ENCODE measurements at regions not wholly inside any gene's neighbourhood (a gene's known extent, or its start where the extent isn't known, plus 50 kb on each side); places are given as distances from the start of the nearest gene placed in this dataset.

GRCh38 chr2:122885436-122885835 lies 1130.0 kb downstream of the TSN start:
- Histone ChIP-seq H3K4me3 (no peak overlapping the region), H3K27me3 (replicated peaks) (no peaks in the 10 kb centered on the region), H3K36me3 (no peaks in the 10 kb centered on the region), H3K9me3 (replicated peaks) (no peaks in the 10 kb centered on the region), H3K27ac (no peak overlapping the region), H3K4me1 (replicated peaks) (no peaks in the 10 kb centered on the region)
- DNase-seq (ENCODE audit: low read depth in 1 of 2, low spot score in 2 of 2): no peak

- Histone ChIP-seq H3K4me1 (replicated peaks) (no peaks in the 10 kb centered on the region), H3K4me3 (no peak overlapping the region), H3K9me3 (replicated peaks) (no peaks in the 10 kb centered on the region), H3K36me3 (no peaks in the 10 kb centered on the region), H3K27me3 (replicated peaks) (no peaks in the 10 kb centered on the region), H3K27ac (no peak overlapping the region)
- no peak for DNase-seq (ENCODE audit: low read depth in 1 of 2, low spot score in 2 of 2)
These were observed 1131.2 kb downstream of the TSN start for GRCh38 chr2:122886479-122887145.

GRCh38 chr2:122899614-122900013 lies 1125.5 kb upstream of the CNTNAP5 start:
- Histone ChIP-seq H3K9me3 (replicated peaks) (no peaks in the 10 kb centered on the region), H3K27me3 (replicated peaks) (no peaks in the 10 kb centered on the region), H3K36me3 (no peaks in the 10 kb centered on the region), H3K27ac (no peak overlapping the region), H3K4me1 (replicated peaks) (no peaks in the 10 kb centered on the region), H3K4me3 (no peak overlapping the region)
- DNase-seq (ENCODE audit: low read depth in 1 of 2, low spot score in 2 of 2): no peak

GRCh38 chr2:122905431-122905830 lies 1119.7 kb upstream of the CNTNAP5 start:
- H3K36me3 ChIP-seq: no peaks in the 10 kb centered on the region
- H3K9me3 ChIP-seq (replicated peaks): no peaks in the 10 kb centered on the region
- H3K4me1 ChIP-seq (replicated peaks): no peaks in the 10 kb centered on the region
- no peak for DNase-seq (ENCODE audit: low read depth in 1 of 2, low spot score in 2 of 2)
- no peaks in the 10 kb centered on the region for H3K27me3 ChIP-seq (replicated peaks)
- H3K27ac ChIP-seq: no peak overlapping the region
- no peak overlapping the region for H3K4me3 ChIP-seq

GRCh38 chr2:122908159-122908558 lies 1116.9 kb upstream of the CNTNAP5 start:
- Histone ChIP-seq H3K9me3 (replicated peaks) (no peaks in the 10 kb centered on the region), H3K36me3 (no peaks in the 10 kb centered on the region), H3K4me3 (no peak overlapping the region), H3K27ac (no peak overlapping the region), H3K4me1 (replicated peaks) (no peaks in the 10 kb centered on the region), H3K27me3 (replicated peaks) (no peaks in the 10 kb centered on the region)
- DNase-seq (ENCODE audit: low read depth in 1 of 2, low spot score in 2 of 2): no peak

- H3K4me3 ChIP-seq: no peak overlapping the region
- H3K4me1 ChIP-seq (replicated peaks): no peaks in the 10 kb centered on the region
- H3K9me3 ChIP-seq (replicated peaks): peaks cover 6% of the 10 kb centered on the region
- H3K27ac ChIP-seq: no peak overlapping the region
- no peak for DNase-seq (ENCODE audit: low read depth in 1 of 2, low spot score in 2 of 2)
- H3K27me3 ChIP-seq (replicated peaks): no peaks in the 10 kb centered on the region
- no peaks in the 10 kb centered on the region for H3K36me3 ChIP-seq
These were observed 1097.9 kb upstream of the CNTNAP5 start for GRCh38 chr2:122927197-122927596.

- no peak overlapping the region for H3K27ac ChIP-seq
- no peak overlapping the region for H3K4me3 ChIP-seq
- H3K36me3 ChIP-seq: no peaks in the 10 kb centered on the region
- DNase-seq (ENCODE audit: low read depth in 1 of 2, low spot score in 2 of 2): no peak
- H3K4me1 ChIP-seq (replicated peaks): no peaks in the 10 kb centered on the region
- peaks cover 6% of the 10 kb centered on the region for H3K9me3 ChIP-seq (replicated peaks)
- H3K27me3 ChIP-seq (replicated peaks): no peaks in the 10 kb centered on the region
These were observed 1097.2 kb upstream of the CNTNAP5 start for GRCh38 chr2:122927710-122928557.

GRCh38 chr2:122929347-122929746 lies 1095.7 kb upstream of the CNTNAP5 start:
- H3K27ac ChIP-seq: no peak overlapping the region
- H3K27me3 ChIP-seq (replicated peaks): no peaks in the 10 kb centered on the region
- H3K4me1 ChIP-seq (replicated peaks): no peaks in the 10 kb centered on the region
- no peak for DNase-seq (ENCODE audit: low read depth in 1 of 2, low spot score in 2 of 2)
- H3K9me3 ChIP-seq (replicated peaks): peaks cover 6% of the 10 kb centered on the region
- H3K4me3 ChIP-seq: no peak overlapping the region
- H3K36me3 ChIP-seq: no peaks in the 10 kb centered on the region

GRCh38 chr2:122935506-122935905 lies 1089.6 kb upstream of the CNTNAP5 start:
- no peak overlapping the region for H3K4me3 ChIP-seq
- H3K27me3 ChIP-seq (replicated peaks): no peaks in the 10 kb centered on the region
- H3K36me3 ChIP-seq: no peaks in the 10 kb centered on the region
- no peaks in the 10 kb centered on the region for H3K4me1 ChIP-seq (replicated peaks)
- H3K27ac ChIP-seq: no peak overlapping the region
- DNase-seq (ENCODE audit: low read depth in 1 of 2, low spot score in 2 of 2): no peak
- H3K9me3 ChIP-seq (replicated peaks): 0 out of 2 replicates have a peak, but pooled peaks cover 4% of the 10 kb centered on the region

GRCh38 chr2:122939796-122940195 lies 1085.3 kb upstream of the CNTNAP5 start:
- Histone ChIP-seq H3K36me3 (no peaks in the 10 kb centered on the region), H3K4me1 (replicated peaks) (no peaks in the 10 kb centered on the region), H3K27me3 (replicated peaks) (no peaks in the 10 kb centered on the region), H3K9me3 (replicated peaks) (0 out of 2 replicates have a peak, but pooled peaks cover 4% of the 10 kb centered on the region), H3K27ac (no peak overlapping the region), H3K4me3 (no peak overlapping the region)
- no peak for DNase-seq (ENCODE audit: low read depth in 1 of 2, low spot score in 2 of 2)

- no peak overlapping the region for H3K4me3 ChIP-seq
- H3K36me3 ChIP-seq: no peaks in the 10 kb centered on the region
- H3K4me1 ChIP-seq (replicated peaks): no peaks in the 10 kb centered on the region
- H3K9me3 ChIP-seq (replicated peaks): 0 out of 2 replicates have a peak, but pooled peaks cover 2% of the 10 kb centered on the region
- no peak overlapping the region for H3K27ac ChIP-seq
- DNase-seq (ENCODE audit: low read depth in 1 of 2, low spot score in 2 of 2): no peak
- no peaks in the 10 kb centered on the region for H3K27me3 ChIP-seq (replicated peaks)
These were observed 1075.6 kb upstream of the CNTNAP5 start for GRCh38 chr2:122949523-122949922.

- H3K27ac ChIP-seq: no peak overlapping the region
- H3K4me3 ChIP-seq: no peak overlapping the region
- DNase-seq (ENCODE audit: low read depth in 1 of 2, low spot score in 2 of 2): no peak
- no peaks in the 10 kb centered on the region for H3K4me1 ChIP-seq (replicated peaks)
- no peaks in the 10 kb centered on the region for H3K36me3 ChIP-seq
- no peaks in the 10 kb centered on the region for H3K27me3 ChIP-seq (replicated peaks)
- H3K9me3 ChIP-seq (replicated peaks): 0 out of 2 replicates have a peak, but pooled peaks cover 4% of the 10 kb centered on the region
These were observed 1069.3 kb upstream of the CNTNAP5 start for GRCh38 chr2:122955776-122956175.

GRCh38 chr2:122960759-122961641 lies 1064.1 kb upstream of the CNTNAP5 start:
- no peak for DNase-seq (ENCODE audit: low read depth in 1 of 2, low spot score in 2 of 2)
- Histone ChIP-seq H3K27ac (no peak overlapping the region), H3K27me3 (replicated peaks) (no peaks in the 10 kb centered on the region), H3K9me3 (replicated peaks) (0 out of 2 replicates have a peak, but pooled peaks cover 3% of the 10 kb centered on the region), H3K4me1 (replicated peaks) (no peaks in the 10 kb centered on the region), H3K4me3 (no peak overlapping the region), H3K36me3 (no peaks in the 10 kb centered on the region)

Data from SJSA1 (cell line).